Islet of Langerhans (tissue), 1 donor: ENCODE measurements at regions not wholly inside any gene's neighbourhood (a gene's known extent, or its start where the extent isn't known, plus 50 kb on each side); places are given as distances from the start of the nearest gene placed in this dataset.

Experiments
- FAIRE-seq: peaks from one replicate; lab custom pipeline; 2011; peaks lifted over from hg19 to GRCh38; lab: Jason Lieb, UNC

DNA sequence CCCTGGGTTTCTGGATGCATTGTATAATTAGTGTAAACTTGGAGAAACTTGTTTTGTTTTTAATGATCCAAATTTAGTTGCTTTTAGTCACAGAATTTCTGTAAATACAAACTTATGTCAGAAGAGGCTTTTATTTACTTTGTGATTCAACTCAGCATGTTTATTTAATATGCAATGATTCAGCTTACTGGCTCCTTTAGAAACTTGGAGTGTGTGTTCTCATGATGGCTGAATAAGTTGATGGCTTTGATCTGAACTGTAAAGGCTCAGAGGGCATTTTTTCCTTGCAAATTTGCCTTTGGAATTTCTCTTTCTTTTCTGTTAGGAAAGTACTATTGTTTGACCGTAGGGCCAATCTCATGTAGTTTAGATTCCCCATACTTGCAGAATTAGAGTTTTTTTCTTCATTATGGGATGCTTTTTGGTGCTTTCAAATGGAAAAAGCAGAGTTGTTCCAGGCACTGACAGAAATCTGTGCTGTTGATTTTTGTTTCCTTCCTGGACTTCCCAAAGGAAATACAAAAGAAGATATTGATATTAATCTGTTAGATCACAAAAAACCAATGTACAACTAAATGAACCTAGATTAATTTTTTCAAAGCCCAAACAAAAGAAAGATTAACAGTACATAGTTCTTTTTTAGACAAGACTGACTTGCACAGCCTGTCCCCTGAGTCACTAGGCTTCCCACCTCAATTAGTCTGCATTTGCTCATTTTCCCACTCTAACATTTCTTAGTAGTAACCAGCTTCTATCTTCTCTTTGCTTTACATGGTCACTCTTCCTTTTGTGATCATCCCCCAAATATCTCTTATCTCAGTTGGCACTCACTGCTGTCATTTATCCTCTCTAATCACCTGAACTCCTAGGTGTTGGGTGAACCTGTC, 96.8 kb upstream of the AGR3 start:
- FAIRE-seq = peak; percentile 93

- no peak for FAIRE-seq
These were observed 98.8 kb upstream of the AGR3 start for GRCh38 chr7:16980539-16980938.

- peak; percentile 94 for FAIRE-seq
These were observed 101.0 kb upstream of the AGR3 start for GRCh38 chr7:16982640-16983350.

GRCh38 chr7:16984375-16984774, 102.6 kb upstream of the AGR3 start:
- no peak for FAIRE-seq

GRCh38 chr7:16985621-16986020, 103.8 kb upstream of the AGR3 start:
- peak; percentile 13 for FAIRE-seq

- no peak for FAIRE-seq
These were observed 105.0 kb upstream of the AGR3 start for GRCh38 chr7:16986755-16987154.

GRCh38 chr7:16989811-16990413, 108.1 kb upstream of the AGR3 start:
- peak; percentile 9 for FAIRE-seq

DNA sequence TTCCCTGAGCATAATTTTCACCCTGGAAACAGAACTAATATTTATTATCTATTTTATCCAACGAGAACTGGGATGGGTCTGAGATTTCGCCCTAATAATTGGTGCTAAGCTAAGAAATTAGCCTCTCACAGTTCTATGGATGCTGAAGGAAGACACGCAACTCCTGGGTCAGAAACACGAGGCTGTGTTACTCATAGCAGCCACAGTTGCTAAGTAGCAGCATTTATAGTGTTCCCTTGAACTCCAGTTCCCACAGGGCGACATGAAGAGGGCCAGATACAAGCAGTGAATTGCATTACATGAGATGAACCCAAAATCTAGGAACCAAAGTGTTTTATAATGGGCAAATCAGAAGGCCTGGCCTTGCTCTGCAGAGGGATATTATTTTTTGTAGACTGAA, 109.8 kb upstream of the AGR3 start:
- FAIRE-seq = no peak

GRCh38 chr7:16993543-16993942, 111.8 kb upstream of the AGR3 start:
- FAIRE-seq = no peak

GRCh38 chr7:16998481-16999051, 116.8 kb upstream of the AGR3 start:
- no peak for FAIRE-seq

GRCh38 chr7:16999541-17000267, 117.9 kb upstream of the AGR3 start:
- FAIRE-seq = no peak

DNA sequence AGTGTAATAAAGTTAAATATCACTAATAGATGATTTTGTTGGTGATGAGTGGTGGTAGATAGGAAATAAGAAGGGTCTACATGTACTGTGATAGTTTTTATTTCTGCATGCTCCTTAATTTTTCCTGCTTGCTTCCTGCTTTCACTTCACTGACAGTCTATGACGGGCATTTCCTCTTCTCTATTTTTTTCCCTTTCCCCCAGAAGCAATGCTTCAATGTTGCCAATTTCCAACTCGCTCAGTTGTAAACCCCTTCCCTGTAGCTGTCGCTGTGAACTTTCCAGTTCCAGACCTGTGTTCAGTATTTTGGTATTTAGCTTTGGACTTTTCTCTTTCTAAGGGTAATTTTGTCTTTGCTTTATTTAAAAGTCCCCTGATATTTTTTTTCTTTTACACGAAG, 123.5 kb upstream of the AGR3 start:
- no peak for FAIRE-seq

DNA sequence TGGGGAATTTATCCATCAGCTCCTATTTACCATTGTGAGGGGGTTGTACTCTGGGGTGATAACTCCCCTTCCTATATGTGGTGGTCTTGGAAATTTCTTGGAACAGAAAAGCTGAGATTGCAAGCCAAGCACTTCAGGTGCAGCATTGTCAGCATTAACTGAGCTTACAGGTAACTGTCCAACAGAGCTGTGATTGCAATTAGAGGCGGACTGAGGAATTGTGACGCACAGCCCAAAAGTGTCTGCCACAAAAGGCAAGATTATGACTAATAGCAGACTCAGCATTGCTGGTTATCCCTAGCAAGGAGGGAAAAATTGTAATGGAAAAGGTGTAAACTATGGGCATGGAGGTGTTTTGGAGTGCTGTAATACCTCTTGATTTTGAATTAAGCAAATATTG, 126.1 kb upstream of the AGR3 start:
- no peak for FAIRE-seq

DNA sequence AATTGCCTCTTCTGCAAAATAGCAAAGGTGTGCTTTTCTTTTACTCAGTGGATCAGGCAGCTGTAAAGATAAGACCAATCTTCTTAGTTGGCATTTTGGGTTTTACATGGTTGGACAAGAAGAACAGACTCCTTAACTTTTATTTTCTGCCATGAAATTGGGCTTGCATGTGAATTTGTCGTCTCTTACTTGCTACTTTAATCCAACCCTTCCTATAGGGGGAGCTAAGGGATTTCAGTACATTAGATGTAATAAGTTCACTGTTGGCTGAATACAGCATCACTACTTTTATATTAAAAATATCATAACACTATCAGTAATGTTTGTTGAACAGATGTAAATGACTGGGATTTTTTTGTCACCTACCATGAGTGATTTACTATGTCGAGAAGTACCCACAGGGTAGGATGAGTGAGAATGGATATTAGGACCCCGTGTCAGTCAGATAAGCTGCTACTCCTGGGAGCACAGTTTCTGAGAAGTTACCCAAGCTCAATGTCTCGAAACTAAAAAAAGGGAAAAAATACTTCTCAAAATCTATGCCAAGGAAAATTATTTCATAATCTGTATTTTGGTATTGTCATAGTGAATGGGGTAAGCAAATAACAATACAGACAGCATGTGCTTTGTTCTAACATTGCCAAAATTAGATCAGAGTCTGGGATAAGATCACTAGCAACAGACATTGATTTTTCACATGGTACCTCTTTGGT, 127.4 kb upstream of the AGR3 start:
- no peak for FAIRE-seq

DNA sequence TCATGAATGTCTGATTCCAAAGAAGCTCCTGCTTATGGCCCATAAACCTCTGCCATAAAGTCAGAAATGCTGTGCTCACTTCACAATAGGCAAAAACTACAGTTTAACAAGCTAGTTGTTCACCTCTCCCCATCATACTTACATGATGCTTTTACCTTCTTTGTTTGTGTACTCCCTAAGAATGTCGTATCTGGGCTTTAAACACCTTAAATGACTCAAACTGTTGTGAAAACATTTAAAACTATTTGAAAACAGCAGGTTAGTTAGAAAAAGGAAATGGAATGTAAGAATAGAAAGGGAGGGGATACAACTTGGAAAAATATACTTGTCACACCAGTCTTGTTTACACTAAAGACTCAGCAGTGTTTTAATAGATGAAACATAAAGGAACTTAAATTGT, 128.2 kb upstream of the AGR3 start:
- no peak for FAIRE-seq

- no peak for FAIRE-seq
These were observed 129.0 kb upstream of the AGR3 start for GRCh38 chr7:17010637-17011300.

GRCh38 chr7:17013204-17013603, 131.4 kb upstream of the AGR3 start:
- FAIRE-seq = no peak

GRCh38 chr7:17014686-17015085, 132.9 kb upstream of the AGR3 start:
- FAIRE-seq = no peak

- no peak for FAIRE-seq
These were observed 133.8 kb upstream of the AGR3 start for GRCh38 chr7:17015598-17016031.

DNA sequence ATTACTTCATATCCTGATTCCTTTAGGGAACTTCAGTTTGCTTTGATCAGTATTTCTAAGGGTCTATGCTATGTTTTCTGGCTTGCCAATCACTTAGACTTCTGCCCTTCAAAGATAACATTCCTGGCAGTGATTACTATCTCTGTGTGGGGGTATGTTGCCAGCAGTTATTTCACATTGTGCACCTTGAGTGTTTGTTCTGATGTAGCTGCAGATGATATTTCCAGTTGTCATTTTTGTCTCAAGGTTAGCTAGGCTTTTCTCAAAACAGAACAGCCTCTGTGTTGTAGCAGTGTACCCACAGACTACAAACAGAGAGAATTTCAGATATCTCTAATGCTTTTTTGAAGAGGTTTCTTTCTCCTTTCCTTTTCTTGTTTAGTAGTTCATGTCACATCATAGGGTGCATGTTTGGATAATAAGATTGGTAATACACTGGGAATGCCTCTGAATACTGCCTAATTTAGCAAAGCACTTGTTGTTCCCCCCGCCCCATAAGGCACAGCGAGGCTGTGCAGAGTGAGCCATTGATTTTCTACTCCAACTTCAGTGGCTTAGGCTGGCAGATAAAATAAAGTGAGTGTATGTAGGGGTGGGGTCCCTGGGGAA, 134.7 kb upstream of the AGR3 start:
- no peak for FAIRE-seq

- no peak for FAIRE-seq
These were observed 137.3 kb upstream of the AGR3 start for GRCh38 chr7:17019106-17019505.
